HEK293 (cell line): ENCODE measurements at regions not wholly inside any gene's neighbourhood (a gene's known extent, or its start where the extent isn't known, plus 50 kb on each side); places are given as distances from the start of the nearest gene placed in this dataset.

Source experiments
- CTCF ChIP-seq: fragments of 450-650 bp; formaldehyde crosslinking; IDR thresholded peaks from 2 replicates; pipeline ENCODE4 v1.5.1; 2016; ENCODE audit warnings: missing biosample characterization, missing genetic modification characterization
- GLIS2 ChIP-seq: fragments of 450-650 bp; formaldehyde crosslinking; IDR thresholded peaks from 2 replicates; pipeline ENCODE4 v1.5.1; 2016; ENCODE audit warnings: missing biosample characterization, missing genetic modification characterization
- OVOL3 ChIP-seq: fragments of 450-650 bp; formaldehyde crosslinking; IDR thresholded peaks from 2 replicates; pipeline ENCODE4 v1.5.1; 2016; ENCODE audit warnings: missing biosample characterization, missing genetic modification characterization
- PRDM4 ChIP-seq: fragments of 450-650 bp; formaldehyde crosslinking; IDR thresholded peaks from 2 replicates; pipeline ENCODE4 v1.5.1; 2017; ENCODE audit warnings: missing biosample characterization, missing genetic modification characterization
- REST ChIP-seq: fragments of 450-650 bp; formaldehyde crosslinking; IDR thresholded peaks from 2 replicates; pipeline ENCODE4 v1.5.1; 2016; ENCODE audit warnings: missing biosample characterization, missing genetic modification characterization
- ZBTB26 ChIP-seq: fragments of 450-650 bp; formaldehyde crosslinking; optimal IDR thresholded peaks from 2 replicates; pipeline ENCODE3; 2016; ENCODE audit warnings: missing biosample characterization, mild to moderate bottlenecking, missing genetic modification characterization
- ZBTB49 ChIP-seq: fragments of 450-650 bp; formaldehyde crosslinking; IDR thresholded peaks from 2 replicates; pipeline ENCODE4 v1.5.1; 2016; ENCODE audit warnings: missing biosample characterization, missing genetic modification characterization, low read depth
- ZNF223 ChIP-seq: fragments of 450-650 bp; formaldehyde crosslinking; IDR thresholded peaks from 2 replicates; pipeline ENCODE4 v1.5.1; 2016; ENCODE audit warnings: missing biosample characterization, missing genetic modification characterization
- ZNF366 ChIP-seq: fragments of 450-650 bp; formaldehyde crosslinking; conservative IDR thresholded peaks from 2 replicates; pipeline ENCODE4 v1.5.1; 2016; ENCODE audit warnings: missing biosample characterization, missing genetic modification characterization
- ZNF394 ChIP-seq: fragments of 450-650 bp; formaldehyde crosslinking; IDR thresholded peaks from 2 replicates; pipeline ENCODE4 v1.5.1; 2016; ENCODE audit warnings: missing biosample characterization, missing genetic modification characterization, mild to moderate bottlenecking, moderate library complexity, borderline replicate concordance
- ZNF747 ChIP-seq: fragments of 450-650 bp; formaldehyde crosslinking; IDR thresholded peaks from 2 replicates; pipeline ENCODE4 v1.5.1; 2016; ENCODE audit warnings: missing biosample characterization, missing genetic modification characterization

- TF ChIP-seq PRDM4 (tag by site-specific recombination) (no peak), REST (tag by site-specific recombination) (no peak), ZNF747 (tag by site-specific recombination) (no peak), ZNF366 (tag by site-specific recombination) (no peak), ZNF223 (tag by site-specific recombination) (no peak), ZBTB26 (tag by site-specific recombination) (no peak), ZBTB49 (no peak), CTCF (tag by site-specific recombination) (no peak), ZNF394 (tag by site-specific recombination) (no peak), OVOL3 (no peak), GLIS2 (no peak)
These were observed 207.2 kb upstream of the SLIT2 start for GRCh38 chr4:20044502-20044911.
